ENCODE measurements at regions not wholly inside any gene's neighbourhood (a gene's known extent, or its start where the extent isn't known, plus 50 kb on each side); places are given as distances from the start of the nearest gene placed in this dataset.

- no peak overlapping the region for H2AFZ ChIP-seq (ENCODE audit: low read length)
- intact Hi-C loops (cut with micrococcal nuclease; ENCODE audit: unreplicated experiment) = no loop called here
- in situ Hi-C loops (cut with HindIII; ENCODE audit: extremely low pct_ligation_motif_present, low pct_unique_long_range_greater_than_20kb) = no loop called here
- no peaks in the 10 kb centered on the region for H3K9me3 ChIP-seq (ENCODE audit: low read length)
- DNase-seq (ENCODE audit: low spot score) = no peak
- no peaks in the 10 kb centered on the region for H3K36me3 ChIP-seq (replicated peaks in 1 of 2; ENCODE audit: control insufficient read depth in 1 of 2, insufficient read depth in 2 of 2, low read length in 2 of 2)
- no peak overlapping the region for H3K27ac ChIP-seq (ENCODE audit: extremely low read length, insufficient read depth, low read length)
- 79% methylated on average over 10 of the region's 10 CpGs for WGBS (ENCODE audit: low lambda C conversion rate)
- no peaks in the 10 kb centered on the region for H3K79me2 ChIP-seq (ENCODE audit: insufficient read depth, low read length)
- ATAC-seq = no peak
- peak; percentile 100 for FAIRE-seq
- ChIA-PET CTCF (ENCODE audit: low intra/inter-chr PET ratio, low total read pairs) (no interaction called here), POLR2A (no interaction called here)
- H3K4me2 ChIP-seq (ENCODE audit: low read depth, low read length) = no peak overlapping the region
- no peak overlapping the region for H3K9ac ChIP-seq (ENCODE audit: insufficient read depth, low read depth, low read length)
- peaks cover 64% of the 10 kb centered on the region for H3K4me1 ChIP-seq (ENCODE audit: insufficient read depth, low read length)
- H4K20me1 ChIP-seq (ENCODE audit: insufficient read depth, low read length) = no peaks in the 10 kb centered on the region
- no TSS peak for BruUV-seq (replicated peaks)
- no peak overlapping the region for H3K4me3 ChIP-seq (replicated peaks in 1 of 3; ENCODE audit: insufficient read depth in 1 of 3, low read depth in 2 of 3, low read length in 3 of 3)
- no peaks in the 10 kb centered on the region for H3K27me3 ChIP-seq (ENCODE audit: control insufficient read depth in 1 of 2, insufficient read depth in 2 of 2, low read length in 2 of 2)
- TF ChIP-seq ZNF512 (CRISPR knock-in tag; IDR thresholded peaks at IDR 0.05) = no peak
- no peak for TF ChIP-seq PHF20 (CRISPR knock-in tag; IDR thresholded peaks at IDR 0.05)
- no peak for TF ChIP-seq YEATS4 (CRISPR knock-in tag; IDR thresholded peaks at IDR 0.05; ENCODE audit: borderline replicate concordance)
- TF ChIP-seq ZNF207 (IDR thresholded peaks at IDR 0.05; ENCODE audit: borderline replicate concordance) = peak; percentile 92
- peak; percentile 90 for TF ChIP-seq SOX6 (IDR thresholded peaks at IDR 0.05)
- no peak for TF ChIP-seq SOX6 (CRISPR knock-in tag; IDR thresholded peaks at IDR 0.05)
- TF ChIP-seq ZNF580 (CRISPR knock-in tag; IDR thresholded peaks at IDR 0.05; ENCODE audit: borderline replicate concordance, low read depth) = no peak
- TF ChIP-seq ZNF20 (CRISPR knock-in tag; IDR thresholded peaks at IDR 0.05) = no peak
- TF ChIP-seq HIVEP1 (CRISPR knock-in tag; IDR thresholded peaks at IDR 0.05) = no peak
- no peak for TF ChIP-seq MEIS1 (CRISPR knock-in tag; IDR thresholded peaks at IDR 0.05; ENCODE audit: borderline replicate concordance)
- TF ChIP-seq ZNF430 (CRISPR knock-in tag; IDR thresholded peaks at IDR 0.05) = no peak
- TF ChIP-seq IKZF1 (IDR thresholded peaks at IDR 0.05) = peak; percentile 96
- TF ChIP-seq ZNF619 (CRISPR knock-in tag; IDR thresholded peaks at IDR 0.05) = no peak
- TF ChIP-seq PLRG1 (conservative IDR thresholded peaks at IDR 0.05) = peak; percentile 92; the same call in 1 of the 2 replicates
- TF ChIP-seq TBX2 (CRISPR knock-in tag; IDR thresholded peaks at IDR 0.05; ENCODE audit: borderline replicate concordance) = 0 out of 2 replicates have a peak, but pooled peaks have one; percentile 41
- TF ChIP-seq MEIS2 (CRISPR knock-in tag; IDR thresholded peaks at IDR 0.05) = no peak
- peak; percentile 68 for TF ChIP-seq ZNF788 (CRISPR knock-in tag; IDR thresholded peaks at IDR 0.05; ENCODE audit: borderline replicate concordance)
- no peak for TF ChIP-seq TCF7L2 (IDR thresholded peaks at IDR 0.05; ENCODE audit: low read depth, low read length)
- no peak for TF ChIP-seq ZBTB3 (CRISPR knock-in tag; IDR thresholded peaks at IDR 0.05; ENCODE audit: borderline replicate concordance, low read depth)
- TF ChIP-seq HDAC1 (CRISPR knock-in tag; IDR thresholded peaks at IDR 0.05) = no peak
- TF ChIP-seq PTBP1 (IDR thresholded peaks at IDR 0.05; ENCODE audit: low read depth, low read length, poor library complexity, severe bottlenecking) = no peak
- no peak for TF ChIP-seq EEA1 (CRISPR knock-in tag; IDR thresholded peaks at IDR 0.05; ENCODE audit: borderline replicate concordance)
- peak; percentile 5; the same call in 1 of the 2 replicates for TF ChIP-seq USF2 (IDR thresholded peaks at IDR 0.05; ENCODE audit: low read depth, low read length)
- TF ChIP-seq USF2 (CRISPR knock-in tag; IDR thresholded peaks at IDR 0.05; ENCODE audit: borderline replicate concordance) = no peak
Measured at GRCh38 chr6:167651318-167652041, 175.2 kb upstream of the AFDN start.
